GM18511 (cell line): ENCODE measurements at regions not wholly inside any gene's neighbourhood (a gene's known extent, or its start where the extent isn't known, plus 50 kb on each side); places are given as distances from the start of the nearest gene placed in this dataset.
"Not testable (repeated sequence)": the region's sequence is repeated elsewhere in the genome, so short reads cannot be mapped to it uniquely, and the experiment has no call there.

Source experiments
- ATAC-seq: cut with Tn5 transposase; IDR thresholded peaks from one replicate; pipeline ENCODE4 v1.9.1; 2021; ENCODE audit warnings: mild to moderate bottlenecking, moderate library complexity; ENCODE audit not compliant: unreplicated experiment

DNA sequence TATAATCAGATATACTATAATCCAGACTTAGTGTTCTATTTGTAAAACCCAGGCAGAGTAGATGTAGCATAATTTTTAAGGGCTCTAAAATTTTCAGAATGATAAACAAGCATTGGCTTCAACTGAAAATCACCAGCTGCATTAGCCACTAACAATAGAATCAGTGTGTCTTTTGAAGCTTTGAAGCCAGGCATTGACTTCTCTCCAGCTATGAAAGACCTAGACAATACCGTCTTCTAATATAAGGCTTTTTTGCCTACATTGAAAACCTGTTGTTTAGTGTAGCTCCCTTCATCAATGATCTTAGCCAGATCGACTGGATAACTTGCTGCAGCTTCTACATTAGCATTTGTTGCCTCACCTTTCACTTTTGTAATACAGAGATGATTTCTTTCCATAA lies 1877.3 kb upstream of the ACO1 start:
- no peak for ATAC-seq

DNA sequence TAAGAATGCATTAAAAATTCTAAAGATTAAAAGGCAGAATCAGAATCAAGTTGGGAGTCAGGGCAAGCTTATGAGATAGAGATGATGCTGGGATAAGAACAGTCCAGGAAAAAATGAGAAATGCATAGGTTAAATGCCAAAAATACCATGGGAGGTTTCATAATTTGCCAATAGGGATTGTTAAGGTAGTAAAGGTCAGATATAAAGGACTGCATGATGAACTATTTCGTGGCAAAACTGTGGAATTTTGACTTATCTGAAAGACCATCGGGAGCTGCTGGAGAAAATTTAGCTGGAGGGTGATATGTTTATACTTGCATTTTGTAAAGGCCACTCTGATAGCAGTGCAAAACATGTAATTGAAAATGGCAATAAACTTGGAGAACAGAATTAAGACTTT lies 1872.8 kb upstream of the ACO1 start:
- no peak for ATAC-seq

DNA sequence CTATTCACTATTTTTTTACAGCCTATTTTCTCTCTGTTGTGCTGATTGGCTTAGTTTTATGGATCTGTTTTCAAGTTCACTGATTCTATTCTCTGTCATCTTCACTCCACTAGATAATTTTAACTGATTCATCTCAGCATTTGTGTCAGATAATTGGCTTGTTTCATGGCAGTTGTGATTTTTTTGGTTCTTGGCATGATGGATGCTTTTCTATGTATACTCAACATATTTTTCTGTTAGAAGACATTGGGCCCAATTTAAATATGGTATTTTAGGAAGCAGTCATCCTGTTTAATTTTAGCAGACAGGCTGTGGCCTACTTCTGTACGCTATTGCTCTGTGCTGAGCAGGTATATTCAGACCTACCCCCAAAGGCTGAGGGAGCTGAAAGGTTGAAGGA lies 1865.3 kb upstream of the ACO1 start:
- no peak for ATAC-seq

DNA sequence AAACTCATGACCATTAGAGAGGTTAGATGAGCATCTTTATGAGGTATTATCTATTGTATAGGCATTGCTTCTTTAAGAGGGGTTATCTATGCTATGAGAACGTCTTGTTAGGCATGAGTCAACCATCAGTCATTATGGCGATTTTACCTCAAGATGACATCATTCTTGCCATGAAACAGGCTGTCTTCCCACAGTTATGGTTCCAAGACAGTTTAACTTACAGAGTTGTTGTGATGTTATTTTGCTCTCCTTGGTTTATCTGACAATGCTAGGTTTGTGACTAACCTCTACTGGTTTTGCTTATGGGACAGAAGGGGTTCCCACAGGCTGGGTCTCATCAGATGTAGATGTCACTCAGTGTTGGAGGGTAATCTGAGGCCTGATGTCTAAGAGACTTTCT lies 1864.7 kb upstream of the ACO1 start:
- no peak for ATAC-seq

DNA sequence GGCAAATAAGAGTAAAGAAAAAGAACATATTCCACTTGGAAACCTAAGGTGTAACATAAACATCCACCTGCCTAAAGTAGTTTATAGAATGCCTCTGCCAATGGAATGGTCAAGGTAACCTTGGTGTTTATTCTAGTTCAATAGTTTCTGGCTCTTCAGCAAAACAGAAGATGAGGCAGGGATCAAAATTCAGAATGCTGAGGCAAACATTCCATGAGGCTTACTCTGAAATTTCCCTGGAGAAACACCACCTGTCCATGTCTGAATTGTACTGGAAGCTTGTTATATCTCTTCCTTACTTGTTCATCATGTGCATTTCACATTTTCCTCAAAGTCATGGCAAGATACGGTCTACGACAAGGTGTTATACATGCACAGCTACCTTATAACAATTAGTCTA lies 1862.4 kb upstream of the ACO1 start:
- ATAC-seq: no peak

DNA sequence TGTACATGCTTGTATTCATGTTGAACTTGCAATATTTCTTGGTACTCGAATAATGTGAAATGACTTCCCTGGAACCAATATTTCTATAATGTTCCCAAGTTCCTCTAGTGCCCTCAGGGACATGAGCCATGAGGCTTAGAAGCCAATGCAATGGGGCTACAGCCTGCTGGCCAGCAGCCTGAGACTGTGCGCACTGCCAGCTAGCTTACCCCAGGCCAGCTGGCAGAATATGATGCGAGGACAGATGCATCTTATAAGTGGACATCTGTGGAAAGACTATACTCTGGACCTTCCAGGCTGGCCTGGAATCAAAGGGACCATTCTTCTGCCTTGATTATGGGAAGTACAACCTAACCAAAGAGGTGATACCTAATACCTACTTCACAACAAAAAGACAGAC lies 1862.0 kb upstream of the ACO1 start:
- ATAC-seq: no peak

DNA sequence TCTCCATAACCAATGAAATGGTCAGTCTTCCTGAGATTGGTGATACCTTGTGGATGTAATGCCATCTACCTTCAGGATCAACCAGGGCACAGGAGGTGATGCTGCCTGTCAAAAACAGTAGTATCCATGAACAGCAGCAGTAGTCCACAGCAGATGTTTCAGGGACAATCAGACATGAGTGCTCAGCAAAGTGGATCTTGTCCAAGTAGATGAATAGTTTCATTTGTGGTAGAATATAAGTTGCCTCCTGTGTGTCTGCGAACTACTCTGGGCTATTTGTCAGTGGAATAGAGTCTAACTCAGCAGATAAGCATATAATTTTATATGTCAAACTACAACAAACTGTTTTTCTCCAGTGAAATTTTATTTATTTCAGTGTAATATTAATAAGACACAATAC lies 1860.1 kb upstream of the ACO1 start:
- no peak for ATAC-seq

DNA sequence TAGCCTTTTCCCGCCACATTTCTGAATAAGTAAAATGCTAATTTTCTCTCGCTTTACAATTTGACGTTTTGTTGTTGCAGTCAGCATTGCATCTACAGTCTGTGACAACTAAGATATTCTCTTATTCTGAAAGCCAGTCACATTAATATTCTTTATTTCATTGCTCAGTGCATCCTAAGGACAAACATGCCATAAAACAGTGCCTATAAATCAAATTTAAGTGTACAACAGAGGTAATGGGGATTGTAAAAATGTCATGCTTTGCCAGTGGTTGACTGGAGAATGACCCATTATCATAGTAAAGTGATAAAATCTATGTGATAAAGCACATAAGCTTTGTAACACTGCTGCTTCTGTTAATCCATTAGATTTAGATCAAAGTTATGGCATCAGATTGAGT lies 1850.0 kb upstream of the ACO1 start:
- no peak for ATAC-seq

DNA sequence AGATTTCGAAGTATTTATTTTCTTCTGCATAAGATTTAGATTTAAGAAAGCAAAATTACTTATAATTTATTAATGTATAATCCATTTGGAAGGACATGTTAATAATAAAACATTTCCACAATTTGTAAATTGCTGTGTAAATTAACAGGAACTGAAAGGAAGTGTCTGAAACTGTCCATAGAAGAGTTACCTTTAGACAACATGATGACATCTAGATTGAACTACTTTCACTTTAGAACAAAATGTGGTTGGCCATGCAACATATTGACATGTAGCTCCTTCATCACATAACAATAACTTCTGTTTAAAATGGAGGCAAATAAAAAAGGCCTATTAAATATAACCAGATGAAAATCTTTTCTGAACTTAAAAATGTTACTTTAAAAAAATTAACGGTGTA lies 1849.5 kb upstream of the ACO1 start:
- ATAC-seq: no peak

DNA sequence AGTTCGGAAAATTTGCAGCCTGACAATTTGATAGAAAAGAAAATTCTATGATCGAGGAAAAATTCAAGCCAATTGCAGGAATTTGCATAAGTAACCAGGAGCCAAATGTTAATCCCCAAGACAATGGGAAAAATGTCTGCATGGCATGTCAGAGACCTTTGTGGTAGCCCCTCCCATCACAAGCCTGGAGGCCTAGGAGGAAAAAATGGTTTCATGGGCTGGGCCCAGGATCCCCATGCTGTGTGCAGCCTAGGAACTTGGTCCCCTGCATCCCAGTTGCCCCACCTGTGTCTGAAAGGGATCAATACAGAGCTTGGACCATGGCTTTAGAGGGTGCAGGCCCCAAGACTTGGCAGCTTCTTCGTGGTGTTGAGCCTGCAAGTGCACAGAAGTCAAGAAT lies 1847.9 kb upstream of the ACO1 start:
- ATAC-seq: no peak

DNA sequence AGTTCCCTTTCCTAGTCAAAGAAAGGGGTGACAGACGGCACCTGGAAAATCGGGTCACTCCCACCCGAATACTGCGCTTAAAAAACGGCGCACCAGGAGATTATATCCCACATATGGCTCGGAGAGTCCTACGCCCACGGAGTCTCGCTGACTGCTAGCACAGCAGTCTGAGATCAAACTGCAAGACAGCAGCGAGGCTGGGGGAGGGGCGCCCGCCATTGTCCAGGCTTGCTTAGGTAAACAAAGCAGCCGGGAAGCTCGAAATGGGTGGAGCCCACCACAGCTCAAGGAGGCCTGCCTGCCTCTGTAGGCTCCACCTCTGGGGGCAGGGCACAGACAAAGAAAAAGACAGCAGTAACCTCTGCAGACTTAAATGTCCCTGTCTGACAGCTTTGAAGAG lies 1844.7 kb upstream of the ACO1 start:
- not testable (repeated sequence) for ATAC-seq

DNA sequence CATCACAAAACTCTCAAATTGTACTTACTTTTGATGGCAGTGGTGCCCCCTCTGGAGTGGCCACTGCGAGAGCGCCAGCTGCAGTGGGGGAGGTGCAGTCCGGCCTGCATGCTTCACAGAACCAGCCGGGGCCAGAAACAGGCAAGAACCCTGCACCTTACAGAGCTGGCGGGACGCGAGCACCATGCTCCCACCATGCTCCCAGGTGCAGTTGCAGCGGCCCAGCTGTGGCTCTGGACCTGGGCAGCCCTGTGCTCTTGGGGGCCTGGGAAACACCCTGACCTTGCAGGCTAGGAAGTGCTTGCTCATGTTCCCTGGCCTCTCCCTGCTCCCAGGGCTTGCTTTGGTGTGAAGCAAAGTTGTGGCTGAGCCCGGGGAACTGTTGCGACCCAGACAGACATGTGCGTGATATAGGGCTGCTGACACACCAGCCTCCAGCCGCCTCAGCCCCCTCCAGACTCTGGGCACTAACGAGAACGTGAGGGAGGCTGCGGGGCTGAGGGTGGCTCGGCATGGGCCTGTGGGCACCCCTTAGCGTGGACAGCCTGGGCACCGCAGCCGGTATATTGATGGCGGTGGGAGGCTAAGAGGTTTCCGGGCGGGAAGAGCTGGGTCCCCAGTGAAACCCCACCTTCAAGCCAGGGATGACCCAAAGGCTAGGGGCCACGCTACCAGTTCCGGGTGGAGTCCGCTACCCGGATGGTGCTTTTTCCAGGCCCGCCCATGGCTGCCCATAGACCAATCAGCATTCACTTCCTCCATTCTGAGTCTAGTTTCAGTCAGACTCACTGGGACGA lies 1809.9 kb upstream of the ACO1 start:
- ATAC-seq: no peak

DNA sequence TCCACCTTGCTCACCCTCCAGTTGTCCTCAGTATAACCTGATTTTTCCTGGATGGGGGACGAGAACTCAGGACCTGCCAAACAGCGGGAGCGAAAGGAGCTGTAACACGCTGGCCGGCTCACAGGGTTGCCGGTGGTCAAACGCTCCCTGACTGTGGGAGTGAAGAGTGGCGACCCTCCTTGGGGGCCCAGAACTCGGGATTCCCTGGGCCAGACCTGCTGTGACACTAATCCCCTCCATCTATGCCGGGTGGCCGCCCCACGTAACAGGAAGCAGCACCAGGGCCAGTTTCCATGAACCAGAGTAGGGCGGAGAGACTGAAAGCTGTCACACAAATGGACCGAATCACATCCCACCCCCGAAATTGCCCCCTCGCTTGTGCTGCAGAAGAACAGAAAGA lies 1809.2 kb upstream of the ACO1 start:
- ATAC-seq: no peak

DNA sequence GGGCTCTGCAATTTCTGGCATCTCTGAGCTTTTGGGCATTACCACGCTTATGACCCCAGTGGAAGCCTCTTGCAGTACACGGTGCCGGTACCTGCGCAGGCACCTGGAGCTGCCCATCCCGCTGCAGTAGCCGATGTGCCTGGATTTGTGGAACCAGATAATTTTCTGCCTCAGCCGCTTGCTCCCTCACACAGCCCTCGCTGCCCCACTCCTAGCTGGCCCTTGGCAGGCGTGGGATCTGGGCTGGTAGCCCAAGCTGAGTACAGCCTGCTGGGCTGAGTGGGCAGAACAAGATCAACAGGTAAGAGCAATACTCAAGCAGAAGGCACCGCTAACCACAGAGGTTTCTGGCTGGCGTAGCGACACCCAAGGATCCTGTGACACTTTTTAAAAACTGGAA lies 1808.8 kb upstream of the ACO1 start:
- no peak for ATAC-seq

DNA sequence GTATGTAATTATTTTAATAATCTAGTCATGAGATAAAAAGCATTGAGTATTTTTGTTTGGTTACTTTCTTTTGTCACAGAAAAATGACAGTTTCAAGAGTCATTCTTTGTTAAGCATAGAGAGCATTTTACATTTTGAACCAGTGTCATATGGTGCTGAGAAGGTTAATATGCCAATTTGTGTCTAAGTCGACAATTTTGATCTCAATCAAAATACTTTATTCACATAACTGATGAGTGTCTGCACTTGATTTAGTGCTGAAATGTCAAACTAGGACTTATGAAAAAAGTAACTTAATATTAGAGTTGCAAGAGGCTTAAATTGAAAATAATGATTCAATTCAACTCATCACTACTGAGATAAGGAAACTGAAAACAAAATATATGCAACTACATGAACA lies 1804.6 kb upstream of the ACO1 start:
- no peak for ATAC-seq

DNA sequence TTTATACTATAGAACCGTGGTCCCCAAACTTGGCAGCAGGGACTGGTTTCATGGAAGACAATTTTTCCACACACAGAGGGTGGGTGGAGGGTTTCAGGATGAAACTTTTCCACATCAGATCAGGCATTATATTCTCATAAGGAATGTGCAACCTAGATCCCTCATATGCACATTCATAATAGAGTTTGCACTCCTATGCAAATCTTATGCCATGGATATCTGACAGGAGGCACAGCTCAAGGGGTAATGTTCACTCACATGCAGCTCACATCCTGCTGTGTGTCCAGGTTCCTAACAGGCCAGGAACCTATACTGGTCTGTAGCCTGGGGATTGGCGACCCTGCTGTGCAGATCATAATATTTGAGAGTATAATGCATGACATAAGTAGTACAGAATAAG lies 1802.2 kb upstream of the ACO1 start:
- no peak for ATAC-seq

DNA sequence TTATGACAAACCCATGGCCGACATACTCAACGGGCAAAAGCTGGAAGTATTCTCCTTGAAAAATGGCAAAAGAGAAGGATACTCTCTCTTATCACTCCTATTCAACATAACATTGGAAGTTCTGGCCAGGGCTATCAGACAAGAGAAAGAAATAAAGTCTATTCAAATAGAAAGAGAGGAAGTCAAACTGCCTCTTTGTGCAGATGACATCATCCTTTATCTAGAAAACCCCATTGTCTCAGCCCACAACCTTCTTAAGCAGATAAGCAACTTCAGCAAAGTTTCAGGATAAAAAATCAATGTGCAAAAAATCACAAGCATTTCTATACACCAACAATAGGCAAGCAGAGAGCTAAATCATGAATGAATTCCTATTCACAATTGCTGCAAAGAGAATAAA lies 1799.9 kb upstream of the ACO1 start:
- ATAC-seq: no peak

DNA sequence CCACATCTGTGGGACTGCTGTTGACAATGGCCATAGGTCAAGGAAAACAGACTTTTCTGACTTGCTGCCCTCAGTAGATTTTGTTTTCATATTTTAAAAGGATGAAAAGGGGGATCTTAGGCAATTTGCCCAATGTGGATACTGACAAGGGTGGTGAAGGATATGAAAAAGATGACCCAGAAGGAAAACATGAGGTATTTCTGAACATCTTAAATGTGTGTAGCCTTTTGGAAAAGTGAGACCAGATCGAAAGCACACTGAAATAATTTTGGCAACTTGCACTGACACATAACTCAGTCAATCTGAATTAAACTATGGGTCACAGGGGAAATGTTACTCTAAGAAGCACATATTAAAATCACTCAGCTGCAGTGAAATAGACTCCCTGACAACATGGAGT lies 1793.0 kb upstream of the ACO1 start:
- ATAC-seq: no peak

DNA sequence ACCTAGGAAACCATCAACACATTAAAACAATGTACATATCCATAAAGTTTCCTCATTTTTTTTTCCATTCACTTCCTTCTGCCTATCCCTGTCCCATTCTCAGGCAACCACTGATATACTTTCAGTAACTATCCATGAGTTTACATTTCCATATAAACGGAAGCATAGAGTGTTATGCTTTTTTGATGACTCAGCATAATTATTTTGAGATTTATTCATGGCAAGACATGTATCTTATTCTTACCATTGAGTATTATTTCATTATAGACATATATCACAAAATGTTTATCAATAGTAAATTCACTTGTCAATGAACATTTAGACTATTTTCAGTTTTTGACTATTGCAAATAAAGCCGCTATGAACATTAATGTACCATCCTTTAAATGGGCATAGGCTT lies 1786.8 kb upstream of the ACO1 start:
- ATAC-seq: no peak

DNA sequence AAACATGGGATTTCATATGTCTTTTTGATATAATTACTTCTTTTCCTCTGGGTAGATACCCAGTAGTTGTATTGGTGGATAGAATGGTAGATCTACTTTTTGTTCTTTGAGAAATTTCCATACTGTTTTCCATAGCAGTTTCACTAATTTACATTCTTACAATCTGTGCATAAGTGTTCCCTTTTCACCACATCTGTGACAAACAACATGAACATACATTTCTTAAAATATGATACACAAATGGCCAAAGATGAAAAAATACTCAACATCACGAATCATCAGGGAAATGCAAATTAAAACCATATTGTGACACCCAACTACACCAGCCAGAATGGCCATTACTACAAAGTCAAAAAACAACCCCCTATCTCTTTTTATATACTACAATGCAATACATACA lies 1778.5 kb upstream of the ACO1 start:
- no peak for ATAC-seq

DNA sequence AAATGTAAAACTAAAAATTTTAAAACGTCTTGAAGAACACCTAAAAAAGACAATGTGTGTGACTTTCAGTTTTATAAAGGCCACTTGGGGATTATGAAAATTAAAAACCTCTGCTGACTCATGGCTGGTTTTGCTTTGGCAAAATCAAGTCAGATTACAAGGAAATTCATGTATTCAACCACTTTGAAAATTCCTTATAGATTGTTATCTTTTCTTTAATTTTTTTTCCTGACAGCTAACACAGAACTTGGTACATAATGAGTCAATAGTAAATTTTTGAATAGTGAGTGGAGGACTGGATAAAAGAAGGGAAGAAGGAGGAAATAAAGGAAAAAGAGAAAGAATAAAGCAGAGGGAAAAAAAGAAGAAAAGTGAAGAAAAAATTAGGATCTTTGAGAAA lies 1774.7 kb upstream of the ACO1 start:
- ATAC-seq: no peak

DNA sequence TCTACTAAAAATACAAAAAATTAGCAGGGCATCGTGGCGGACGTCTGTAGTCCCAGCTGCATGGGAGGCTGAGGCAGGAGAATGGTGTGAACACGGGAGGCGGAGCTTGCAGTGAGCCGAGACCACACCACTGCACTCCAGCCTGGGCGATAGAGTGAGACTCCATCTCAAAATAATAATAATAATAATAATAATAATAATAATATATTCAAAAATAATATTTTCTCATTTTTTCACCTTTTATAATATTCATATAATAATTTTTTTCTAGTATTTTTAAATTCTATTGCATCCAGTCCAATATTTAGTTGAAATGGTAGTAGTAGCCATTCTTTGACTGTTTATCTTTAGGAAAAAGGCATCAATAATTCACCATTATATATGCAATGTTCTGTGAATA lies 1767.7 kb upstream of the ACO1 start:
- ATAC-seq: not testable (repeated sequence)

DNA sequence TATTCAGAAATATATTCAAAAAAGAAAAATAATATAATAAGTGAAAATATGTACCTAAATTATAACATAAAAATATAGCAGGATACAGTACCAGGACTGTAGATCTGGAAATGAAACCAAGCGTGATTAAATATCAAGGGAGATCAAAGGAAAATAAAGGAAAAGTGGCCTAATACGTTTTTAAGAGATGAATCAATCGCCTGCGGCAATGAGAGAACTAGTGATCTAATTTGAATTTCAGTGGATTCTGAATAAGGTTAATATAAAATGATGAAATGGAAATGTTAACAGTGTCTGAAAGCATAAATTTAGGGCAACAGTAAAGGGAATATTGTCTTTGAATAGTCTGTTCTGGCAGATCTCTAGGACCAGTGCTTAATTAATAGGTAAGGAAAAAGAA lies 1761.9 kb upstream of the ACO1 start:
- ATAC-seq: no peak
